K562 (cell line): ENCODE measurements at regions not wholly inside any gene's neighbourhood (a gene's known extent, or its start where the extent isn't known, plus 50 kb on each side); places are given as distances from the start of the nearest gene placed in this dataset.

Experiments
- ATAC-seq: fragments of 200-7000 bp; cut with Tn5 transposase; 3 replicates; pipeline ENCODE4 v1.9.1; 2020; ENCODE audit warnings: moderate library complexity
- BruUV-seq: library from RNA; stranded (reverse); fragments of 400-500 nt; replicated peaks from 2 replicates; lab custom pipeline; 2021; lab: Mats Ljungman, UMichigan
- CTCF ChIA-PET: fragments of 300-600 bp; formaldehyde crosslinking; extraction: SDS; loops from one replicate; lab custom pipeline; 2021; ENCODE audit warnings: low intra/inter-chr PET ratio; lab: Yijun Ruan, JAX
- POLR2A ChIA-PET: fragments of 300-600, 350-650 bp; sonication (Branson Sonifier 250); formaldehyde crosslinking; extraction: SDS; loops from one replicate; lab custom pipeline; 2021; ENCODE audit warnings: antibody characterized with exemption, inconsistent platforms; lab: Yijun Ruan, JAX
- DNase-seq, 4 experiments: peaks; one replicate each; pipeline versions ENCODE4 v3.0.0 to v3.0.0-alpha.2; 2011 to 2018; ENCODE audit warnings: low spot score in 3 of 4, mixed read lengths in 3 of 4; ENCODE audit errors: extremely low read depth in 1 of 4
- FAIRE-seq: peaks from 2 replicates; lab custom pipeline; 2011; peaks lifted over from hg19 to GRCh38; lab: Jason Lieb, UNC
- H2AFZ ChIP-seq: 2 replicates; pipeline ENCODE4 v1.6.0; 2011; ENCODE audit warnings: low read depth, low read length, control low read depth, inconsistent platforms
- H3K27ac ChIP-seq: fragments of 200-600 bp; 3 replicates; pipeline ENCODE4 v1.8.0; 2011; ENCODE audit warnings: low read depth, mild to moderate bottlenecking, control low read depth, inconsistent platforms, low read length, moderate library complexity, mixed read lengths; ENCODE audit errors: extremely low read depth
- H3K27me3 ChIP-seq, 2 experiments: fragments of 300-600 bp in 1 of 2; 2 replicates in 1 of 2; 3 replicates in 1 of 2; pipeline versions ENCODE4 v1.6.0 to v1.8.0; 2011; ENCODE audit warnings: inconsistent platforms in 2 of 2, low read length in 2 of 2, mild to moderate bottlenecking in 1 of 2, mixed read lengths in 1 of 2, moderate library complexity in 1 of 2; ENCODE audit not compliant: control insufficient read depth in 2 of 2, insufficient read depth in 2 of 2
- H3K36me3 ChIP-seq: fragments of 300-600 bp; 3 replicates; pipeline ENCODE4 v1.8.0; 2011; ENCODE audit warnings: mild to moderate bottlenecking, low read length, inconsistent platforms; ENCODE audit not compliant: control insufficient read depth, insufficient read depth
- H3K4me1 ChIP-seq, 2 experiments: fragments of 200-600 bp in 1 of 2; replicated peaks in 1 of 2; 2 replicates in 1 of 2; 3 replicates in 1 of 2; pipeline versions ENCODE4 v1.5.1 to v1.8.0; 2011; ENCODE audit warnings: inconsistent platforms in 2 of 2, low read length in 2 of 2, mild to moderate bottlenecking in 1 of 2, mixed read lengths in 1 of 2, moderate library complexity in 1 of 2; ENCODE audit not compliant: control insufficient read depth in 2 of 2, insufficient read depth in 2 of 2
- H3K4me2 ChIP-seq: 2 replicates; pipeline ENCODE4 v1.6.1; 2011; ENCODE audit warnings: low read length, control low read depth, inconsistent platforms, mixed read lengths; ENCODE audit not compliant: insufficient read depth
- H3K4me3 ChIP-seq: fragments of 200-600 bp; sonication (generic), shearing (Covaris generic); 2 replicates; pipeline ENCODE4 v1.5.1; 2016; ENCODE audit warnings: control low read depth, inconsistent platforms
- H3K79me2 ChIP-seq: fragments of 200-600 bp; 3 replicates; pipeline ENCODE4 v1.8.0; 2011; ENCODE audit warnings: low read length, inconsistent platforms; ENCODE audit not compliant: control insufficient read depth, insufficient read depth
- H3K9ac ChIP-seq, 2 experiments: 2 replicates each; pipeline versions ENCODE4 v1.6.0 to v1.6.1; 2011; ENCODE audit warnings: low read depth in 2 of 2, low read length in 2 of 2, control low read depth in 1 of 2, inconsistent platforms in 1 of 2, mild to moderate bottlenecking in 1 of 2, mixed read lengths in 1 of 2; ENCODE audit not compliant: insufficient read depth in 1 of 2
- H3K9me1 ChIP-seq: one replicate; pipeline ENCODE4 v1.6.0; 2011; ENCODE audit warnings: inconsistent platforms, mild to moderate bottlenecking, low read length, moderate library complexity; ENCODE audit not compliant: control insufficient read depth, insufficient read depth
- H3K9me3 ChIP-seq: replicated peaks from 2 replicates; pipeline ENCODE4 v1.5.1; 2011; ENCODE audit warnings: low read depth, low read length, inconsistent platforms; ENCODE audit not compliant: control insufficient read depth, insufficient read depth
- H4K20me1 ChIP-seq: replicated peaks from 2 replicates; pipeline ENCODE4 v1.6.1; 2011; ENCODE audit warnings: low read length, inconsistent platforms, mixed read lengths; ENCODE audit not compliant: control insufficient read depth, insufficient read depth
- BCL6 ChIP-seq: fragments of 250-450 bp; sonication (Bioruptor Pico); IDR thresholded peaks from 2 replicates; pipeline ENCODE4 v1.4.0; 2020
- BRD4 ChIP-seq: fragments of 200-600 bp; sonication (generic); IDR thresholded peaks from 2 replicates; pipeline ENCODE4 v1.6.1; 2017; ENCODE audit warnings: inconsistent platforms
- CHD2 ChIP-seq: IDR thresholded peaks from 2 replicates; pipeline ENCODE4 v1.6.1; 2011; ENCODE audit warnings: low read depth, low read length
- DIDO1 ChIP-seq: fragments of 450-650 bp; IDR thresholded peaks from 2 replicates; pipeline ENCODE4 v1.6.1; 2016; ENCODE audit warnings: low read depth, missing biosample characterization, missing genetic modification characterization
- HDAC3 ChIP-seq: fragments of 450-650 bp; IDR thresholded peaks from 2 replicates; pipeline ENCODE4 v1.6.1; 2018; ENCODE audit warnings: borderline replicate concordance, mild to moderate bottlenecking, moderate library complexity; ENCODE audit not compliant: partially characterized antibody
- NR2F6 ChIP-seq: fragments of 450-650 bp; formaldehyde crosslinking; IDR thresholded peaks from 2 replicates; pipeline ENCODE4 v1.4.0; 2020; ENCODE audit warnings: mild to moderate bottlenecking
- RFX7 ChIP-seq: fragments of 250-450 bp; sonication (Bioruptor Pico); IDR thresholded peaks from 2 replicates; pipeline ENCODE4 v1.5.1; 2021; ENCODE audit warnings: mild to moderate bottlenecking
- SLC30A9 ChIP-seq: fragments of 250-450 bp; sonication (Bioruptor Pico); IDR thresholded peaks from 2 replicates; pipeline ENCODE4 v1.8.0; 2022; ENCODE audit warnings: mild to moderate bottlenecking, moderate library complexity
- SREBF2 ChIP-seq: sonication (generic); formaldehyde crosslinking; IDR thresholded peaks from 2 replicates; pipeline ENCODE4 v1.4.0; 2020; ENCODE audit warnings: mild to moderate bottlenecking, missing genetic modification reagents
- SRF ChIP-seq, 2 experiments: fragments of 250-450, 450-650 bp in 1 of 2; sonication (Bioruptor Pico) in 1 of 2; sonication (generic) in 1 of 2; formaldehyde crosslinking; IDR thresholded peaks; 2 replicates each; pipeline versions ENCODE4 v1.5.0 to v1.5.1; 2020 to 2022; ENCODE audit warnings: mild to moderate bottlenecking in 1 of 2, missing genetic modification reagents in 1 of 2
- TAF1 ChIP-seq: IDR thresholded peaks from 2 replicates; pipeline ENCODE4 v1.6.1; 2011; ENCODE audit warnings: mild to moderate bottlenecking, low read length, moderate library complexity; ENCODE audit not compliant: insufficient read depth, control insufficient read depth, severe bottlenecking; ENCODE audit errors: extremely low read depth
- TEAD4 ChIP-seq, 2 experiments: sonication (generic) in 1 of 2; formaldehyde crosslinking in 1 of 2; IDR thresholded peaks; 2 replicates each; pipeline versions ENCODE4 v1.6.1 to v1.8.0; 2012 to 2022; ENCODE audit warnings: borderline replicate concordance in 1 of 2, inconsistent platforms in 1 of 2, low read length in 1 of 2, mild to moderate bottlenecking in 1 of 2, missing genetic modification reagents in 1 of 2
- ZFP30 ChIP-seq: fragments of 250-450 bp; sonication (Bioruptor Pico); IDR thresholded peaks from 2 replicates; pipeline ENCODE4 v1.8.0; 2022; ENCODE audit warnings: moderate library complexity, mild to moderate bottlenecking, inconsistent platforms, borderline replicate concordance
- ZNF12 ChIP-seq: sonication (generic); formaldehyde crosslinking; IDR thresholded peaks from 2 replicates; pipeline ENCODE4 v1.4.0; 2020; ENCODE audit warnings: mild to moderate bottlenecking, missing genetic modification reagents
- ZNF140 ChIP-seq: fragments of 250-450 bp; sonication (Bioruptor Pico); IDR thresholded peaks from 2 replicates; pipeline ENCODE4 v1.8.0; 2021; ENCODE audit warnings: moderate library complexity, mild to moderate bottlenecking, inconsistent platforms
- ZNF184 ChIP-seq: sonication (generic); formaldehyde crosslinking; IDR thresholded peaks from 2 replicates; pipeline ENCODE4 v1.5.0; 2020; ENCODE audit warnings: missing genetic modification reagents
- ZNF431 ChIP-seq: sonication (generic); formaldehyde crosslinking; IDR thresholded peaks from 2 replicates; pipeline ENCODE4 v1.8.0; 2022; ENCODE audit warnings: mild to moderate bottlenecking, missing genetic modification reagents
- ZSCAN32 ChIP-seq: fragments of 450-650 bp; formaldehyde crosslinking; IDR thresholded peaks from 2 replicates; pipeline ENCODE4 v1.4.0; 2020; ENCODE audit warnings: mild to moderate bottlenecking, moderate library complexity
- in situ Hi-C: fragments of 300-500 bp; cut with MboI; formaldehyde crosslinking; loops from 4 replicates; pipeline ENCODE4 v1.15.0; 2018; ENCODE audit warnings: inconsistent platforms, mixed read lengths
- intact Hi-C: fragments of 100-400 bp; cut with micrococcal nuclease; formaldehyde crosslinking; loops from 2 replicates; pipeline ENCODE4 v1.14.2; 2022
- TF ChIP-seq, protein P1 (sequence below): fragments of 450-650 bp; IDR thresholded peaks from 2 replicates; pipeline ENCODE4 v1.7.1; 2018; ENCODE audit warnings: mild to moderate bottlenecking, low read depth; ENCODE audit not compliant: partially characterized antibody
- TF ChIP-seq, protein P2 (sequence below): fragments of 250-450 bp; sonication (Bioruptor Pico); IDR thresholded peaks from 2 replicates; pipeline ENCODE4 v1.8.0; 2022; ENCODE audit warnings: moderate library complexity, mild to moderate bottlenecking, inconsistent platforms

- in situ Hi-C loops = no loop called here
Measured at GRCh38 chr5:4023753-4024335, 428.2 kb downstream of the IRX1 start.

More at GRCh38 chr5:4023753-4024335, 428.2 kb downstream of the IRX1 start:
- no peaks in the 10 kb centered on the region for H3K79me2 ChIP-seq
- H3K4me1 ChIP-seq = no peaks in the 10 kb centered on the region
- no peaks in the 10 kb centered on the region for H4K20me1 ChIP-seq
- ChIA-PET POLR2A (interaction anchor here (0.6 kb wide), 1 partner anchor 1940 kb away, joined by 6 read pairs; no protein-coding TSS in a partner anchor), CTCF (no interaction called here)
- no peak overlapping the region for H2AFZ ChIP-seq
- H3K9me1 ChIP-seq = no peaks in the 10 kb centered on the region
- intact Hi-C loops = no loop called here
- no peaks in the 10 kb centered on the region for H3K27me3 ChIP-seq
- no peaks in the 10 kb centered on the region; the same call in 1 of the 2 replicates for H3K9me3 ChIP-seq
- FAIRE-seq (no peak), ATAC-seq (no peak), DNase-seq (no peak)
- no peak overlapping the region for H3K4me3 ChIP-seq
- no TSS peak for BruUV-seq
- no peaks in the 10 kb centered on the region for H3K36me3 ChIP-seq
- H3K9ac ChIP-seq = no peak overlapping the region
- TF ChIP-seq ZNF12 (CRISPR knock-in tag) = no peak
- TF ChIP-seq, protein P1, sequence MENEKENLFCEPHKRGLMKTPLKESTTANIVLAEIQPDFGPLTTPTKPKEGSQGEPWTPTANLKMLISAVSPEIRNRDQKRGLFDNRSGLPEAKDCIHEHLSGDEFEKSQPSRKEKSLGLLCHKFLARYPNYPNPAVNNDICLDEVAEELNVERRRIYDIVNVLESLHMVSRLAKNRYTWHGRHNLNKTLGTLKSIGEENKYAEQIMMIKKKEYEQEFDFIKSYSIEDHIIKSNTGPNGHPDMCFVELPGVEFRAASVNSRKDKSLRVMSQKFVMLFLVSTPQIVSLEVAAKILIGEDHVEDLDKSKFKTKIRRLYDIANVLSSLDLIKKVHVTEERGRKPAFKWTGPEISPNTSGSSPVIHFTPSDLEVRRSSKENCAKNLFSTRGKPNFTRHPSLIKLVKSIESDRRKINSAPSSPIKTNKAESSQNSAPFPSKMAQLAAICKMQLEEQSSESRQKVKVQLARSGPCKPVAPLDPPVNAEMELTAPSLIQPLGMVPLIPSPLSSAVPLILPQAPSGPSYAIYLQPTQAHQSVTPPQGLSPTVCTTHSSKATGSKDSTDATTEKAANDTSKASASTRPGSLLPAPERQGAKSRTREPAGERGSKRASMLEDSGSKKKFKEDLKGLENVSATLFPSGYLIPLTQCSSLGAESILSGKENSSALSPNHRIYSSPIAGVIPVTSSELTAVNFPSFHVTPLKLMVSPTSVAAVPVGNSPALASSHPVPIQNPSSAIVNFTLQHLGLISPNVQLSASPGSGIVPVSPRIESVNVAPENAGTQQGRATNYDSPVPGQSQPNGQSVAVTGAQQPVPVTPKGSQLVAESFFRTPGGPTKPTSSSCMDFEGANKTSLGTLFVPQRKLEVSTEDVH = no peak
- TF ChIP-seq RFX7 (CRISPR knock-in tag) = no peak
- no peak for TF ChIP-seq BCL6
- no peak for TF ChIP-seq SREBF2 (CRISPR knock-in tag)
- no peak for TF ChIP-seq NR2F6 (CRISPR knock-in tag)
- TF ChIP-seq HDAC3 = no peak
- TF ChIP-seq SRF (CRISPR knock-in tag; IDR thresholded peaks at IDR 0.05) = no peak
- no peak for TF ChIP-seq CHD2
- no peak for TF ChIP-seq ZNF431 (CRISPR knock-in tag)
- no peak for TF ChIP-seq ZNF184 (CRISPR knock-in tag)
- no peak for TF ChIP-seq TEAD4 (IDR thresholded peaks at IDR 0.05; ENCODE audit: low read length)
- no peak for TF ChIP-seq TEAD4 (CRISPR knock-in tag; IDR thresholded peaks at IDR 0.05; ENCODE audit: borderline replicate concordance)
- no peak for TF ChIP-seq DIDO1 (tag)
- TF ChIP-seq TAF1 = no peak
- TF ChIP-seq BRD4 = no peak
- no peak for TF ChIP-seq ZNF140
- TF ChIP-seq ZSCAN32 (CRISPR knock-in tag) = no peak
- TF ChIP-seq ZFP30 (CRISPR knock-in tag) = no peak
- no peak for TF ChIP-seq SLC30A9 (CRISPR knock-in tag)
- TF ChIP-seq, protein P2, sequence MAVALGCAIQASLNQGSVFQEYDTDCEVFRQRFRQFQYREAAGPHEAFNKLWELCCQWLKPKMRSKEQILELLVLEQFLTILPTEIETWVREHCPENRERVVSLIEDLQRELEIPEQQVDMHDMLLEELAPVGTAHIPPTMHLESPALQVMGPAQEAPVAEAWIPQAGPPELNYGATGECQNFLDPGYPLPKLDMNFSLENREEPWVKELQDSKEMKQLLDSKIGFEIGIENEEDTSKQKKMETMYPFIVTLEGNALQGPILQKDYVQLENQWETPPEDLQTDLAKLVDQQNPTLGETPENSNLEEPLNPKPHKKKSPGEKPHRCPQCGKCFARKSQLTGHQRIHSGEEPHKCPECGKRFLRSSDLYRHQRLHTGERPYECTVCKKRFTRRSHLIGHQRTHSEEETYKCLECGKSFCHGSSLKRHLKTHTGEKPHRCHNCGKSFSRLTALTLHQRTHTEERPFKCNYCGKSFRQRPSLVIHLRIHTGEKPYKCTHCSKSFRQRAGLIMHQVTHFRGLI (CRISPR knock-in tag) = no peak
- H3K4me2 ChIP-seq = no peak overlapping the region
- no peak overlapping the region for H3K27ac ChIP-seq
